Rectal smooth muscle tissue (tissue), 1 donor: ENCODE measurements at regions not wholly inside any gene's neighbourhood (a gene's known extent, or its start where the extent isn't known, plus 50 kb on each side); places are given as distances from the start of the nearest gene placed in this dataset.
A peak's percentile ranks its signal among the peaks of the same experiment; 100 is the strongest.

Experiments used
- H3K27ac ChIP-seq: one replicate; pipeline ENCODE4 v1.7.0; 2013; ENCODE audit warnings: low read depth, low read length, inconsistent platforms
- H3K27me3 ChIP-seq: one replicate; pipeline ENCODE4 v1.7.0; 2013; ENCODE audit warnings: low read length; ENCODE audit not compliant: control insufficient read depth, insufficient read depth
- H3K36me3 ChIP-seq: one replicate; pipeline ENCODE4 v1.7.0; 2013; ENCODE audit warnings: low read length; ENCODE audit not compliant: control insufficient read depth, insufficient read depth
- H3K4me1 ChIP-seq: one replicate; pipeline ENCODE4 v1.7.0; 2013; ENCODE audit warnings: low read length; ENCODE audit not compliant: control insufficient read depth, insufficient read depth
- H3K4me3 ChIP-seq: one replicate; pipeline ENCODE4 v1.7.0; 2013; ENCODE audit warnings: low read length
- H3K9ac ChIP-seq: one replicate; pipeline ENCODE4 v1.7.0; 2013; ENCODE audit warnings: low read length

DNA sequence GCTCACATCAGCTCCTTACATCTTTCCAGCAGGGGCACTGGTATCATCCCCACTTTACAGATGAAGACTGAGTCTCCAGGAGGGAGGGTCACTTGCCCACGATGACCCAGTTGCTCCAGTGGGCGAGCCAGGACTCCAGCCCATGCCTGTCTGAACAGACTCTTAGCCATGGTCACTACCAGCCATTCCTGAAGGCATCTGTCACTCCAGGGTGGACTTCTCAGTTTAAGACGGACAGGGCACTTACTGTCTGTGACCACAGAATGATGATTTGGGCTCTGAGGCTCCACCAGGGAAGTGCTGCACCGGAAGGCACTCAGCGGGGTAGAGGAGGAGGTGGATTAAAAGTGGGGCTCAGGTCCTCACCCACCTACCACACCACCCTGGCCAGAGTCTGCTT lies 104.0 kb upstream of the SLC6A6 start:
- Histone ChIP-seq H3K36me3 (no peaks in the 10 kb centered on the region), H3K27ac (peak overlapping the region; percentile 58), H3K9ac (no peak overlapping the region), H3K4me1 (peaks cover 5% of the 10 kb centered on the region), H3K27me3 (no peaks in the 10 kb centered on the region), H3K4me3 (no peak overlapping the region)

- Histone ChIP-seq H3K4me3 (no peak overlapping the region), H3K4me1 (peaks cover 5% of the 10 kb centered on the region), H3K9ac (no peak overlapping the region), H3K27ac (no peak overlapping the region), H3K27me3 (no peaks in the 10 kb centered on the region), H3K36me3 (no peaks in the 10 kb centered on the region)
Observed at GRCh38 chr3:14298991-14299555, 103.3 kb upstream of the SLC6A6 start.

DNA sequence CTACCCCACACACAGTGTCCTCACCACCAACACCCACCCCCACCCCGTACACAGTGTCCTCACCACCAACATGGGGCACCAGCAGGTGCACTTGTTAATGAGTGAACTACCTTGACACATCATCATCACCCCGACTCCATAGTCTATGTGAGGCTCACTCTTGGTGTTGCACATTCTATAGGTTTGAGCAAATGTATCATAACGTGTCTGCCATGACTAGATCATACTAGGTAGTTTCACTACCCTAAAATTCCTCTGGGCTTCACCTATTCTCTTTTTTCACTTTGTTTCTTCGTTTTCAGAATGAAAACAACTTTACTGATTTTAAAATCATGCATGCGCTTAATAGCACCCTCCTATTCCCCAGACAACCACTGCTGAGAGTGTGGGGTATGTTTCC lies 102.6 kb upstream of the SLC6A6 start:
- Histone ChIP-seq H3K36me3 (no peaks in the 10 kb centered on the region), H3K4me1 (peaks cover 5% of the 10 kb centered on the region), H3K27ac (no peak overlapping the region), H3K4me3 (no peak overlapping the region), H3K9ac (no peak overlapping the region), H3K27me3 (no peaks in the 10 kb centered on the region)

- Histone ChIP-seq H3K4me3 (no peak overlapping the region), H3K4me1 (peaks cover 5% of the 10 kb centered on the region), H3K27me3 (no peaks in the 10 kb centered on the region), H3K36me3 (no peaks in the 10 kb centered on the region), H3K9ac (no peak overlapping the region), H3K27ac (no peak overlapping the region)
Observed at GRCh38 chr3:14300721-14301399, 101.5 kb upstream of the SLC6A6 start.

DNA sequence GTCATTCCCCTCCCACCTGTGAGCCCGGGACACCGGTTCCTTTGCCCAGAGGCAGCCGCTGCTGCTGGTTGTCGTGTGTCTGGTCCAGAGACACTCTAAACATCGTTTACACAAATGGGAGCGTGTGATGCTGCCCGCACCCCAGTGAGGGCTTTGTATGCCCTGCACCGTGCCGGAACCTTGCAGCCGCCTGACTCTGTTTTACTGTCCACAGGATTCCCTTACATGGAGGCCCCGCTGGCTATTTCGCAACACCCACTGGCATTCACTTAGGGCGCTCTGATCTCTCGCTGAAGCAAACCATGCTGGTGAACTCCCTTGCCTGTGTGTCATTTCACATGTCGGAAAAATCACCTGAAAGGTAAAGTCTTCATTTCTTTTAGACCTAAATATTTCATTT lies 100.8 kb upstream of the SLC6A6 start:
- H3K27ac ChIP-seq = no peak overlapping the region
- no peak overlapping the region for H3K9ac ChIP-seq
- H3K36me3 ChIP-seq = no peaks in the 10 kb centered on the region
- no peaks in the 10 kb centered on the region for H3K27me3 ChIP-seq
- no peak overlapping the region for H3K4me3 ChIP-seq
- peaks cover 5% of the 10 kb centered on the region for H3K4me1 ChIP-seq

DNA sequence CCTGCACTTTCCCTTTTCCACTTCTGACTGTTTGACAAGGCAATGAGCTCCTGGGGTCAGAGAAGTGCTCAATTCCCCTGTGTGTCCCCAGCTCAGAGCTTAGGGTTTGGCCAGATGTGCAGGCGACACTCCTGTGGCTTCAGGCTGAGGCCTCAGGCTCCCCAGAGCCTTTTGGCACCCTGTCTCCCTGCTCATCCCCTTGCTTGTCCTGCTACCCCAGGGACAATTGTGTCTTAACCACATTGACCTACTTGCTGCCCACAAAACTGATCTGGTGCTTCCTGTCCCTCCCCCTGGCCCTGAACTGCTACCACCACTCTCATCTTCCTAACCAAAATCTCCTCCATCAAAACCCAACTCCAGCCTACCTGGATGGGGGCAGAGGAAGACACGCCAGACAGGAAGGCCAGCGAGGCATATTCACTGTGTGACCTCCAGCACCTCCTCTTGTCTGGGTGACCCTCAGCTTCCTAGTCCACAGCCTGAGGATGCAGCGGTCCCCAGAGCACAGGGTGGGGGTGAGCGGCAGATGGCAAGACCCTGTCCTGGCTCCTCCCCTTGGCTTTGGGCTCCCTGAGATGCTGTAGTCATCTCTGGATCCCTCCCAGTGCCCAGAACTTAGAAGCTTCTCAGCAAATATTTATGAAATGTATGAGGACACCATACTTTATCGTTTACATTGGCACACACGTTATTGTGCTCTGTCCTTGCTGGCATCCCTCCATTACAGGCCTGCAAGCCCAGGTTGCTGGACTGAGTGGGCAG lies 98.9 kb upstream of the SLC6A6 start:
- peaks cover under 1% of the 10 kb centered on the region for H3K4me1 ChIP-seq
- H3K4me3 ChIP-seq = no peak overlapping the region
- H3K27me3 ChIP-seq = no peaks in the 10 kb centered on the region
- H3K27ac ChIP-seq = no peak overlapping the region
- no peak overlapping the region for H3K9ac ChIP-seq
- no peaks in the 10 kb centered on the region for H3K36me3 ChIP-seq

DNA sequence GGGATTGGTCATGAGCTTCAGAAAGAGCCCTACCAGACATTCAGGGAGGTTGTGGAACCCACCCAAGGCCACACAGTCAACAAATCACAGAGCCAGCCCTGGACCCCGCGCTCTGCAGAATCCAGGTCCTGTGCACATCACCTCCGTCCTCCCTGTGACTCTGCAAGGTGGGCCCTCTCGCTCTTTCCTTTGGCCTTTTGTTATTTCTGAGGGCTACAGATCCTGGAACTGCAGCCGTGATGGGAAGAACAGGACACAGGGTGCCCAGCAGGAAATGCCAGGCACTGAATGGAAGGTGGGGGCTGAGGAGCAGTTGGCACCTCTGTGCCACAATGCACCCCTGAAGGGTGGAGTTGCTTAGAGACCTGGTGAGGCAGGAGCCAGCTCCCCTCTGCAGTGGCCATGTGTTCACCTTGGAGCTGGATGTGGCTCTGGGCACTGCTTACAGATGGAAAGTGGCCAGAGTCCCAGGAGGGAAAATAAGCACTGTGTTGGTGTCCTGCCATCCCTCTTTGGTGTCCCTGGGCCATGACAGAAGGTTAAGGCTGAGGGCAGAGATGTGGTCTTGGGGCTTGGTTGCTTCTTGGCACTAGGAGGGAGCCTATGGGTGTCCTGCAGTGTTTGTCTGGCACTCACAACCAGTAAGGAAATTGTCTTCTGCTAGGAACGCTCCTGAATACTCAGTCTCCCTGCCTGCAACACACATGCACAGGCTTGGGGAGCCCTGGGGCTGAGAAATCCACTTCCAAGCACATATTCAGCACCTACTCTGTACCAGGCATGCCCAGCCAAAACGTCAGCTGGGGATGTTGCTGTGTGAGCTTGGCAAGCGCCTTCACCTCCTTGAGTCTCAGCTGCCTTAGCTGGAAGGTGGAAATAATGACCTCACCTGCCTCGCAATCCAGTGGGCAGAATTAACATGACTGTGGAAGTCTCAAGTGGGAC lies 98.0 kb upstream of the SLC6A6 start:
- no peaks in the 10 kb centered on the region for H3K4me1 ChIP-seq
- H3K36me3 ChIP-seq = no peaks in the 10 kb centered on the region
- no peak overlapping the region for H3K4me3 ChIP-seq
- H3K27me3 ChIP-seq = no peaks in the 10 kb centered on the region
- no peak overlapping the region for H3K9ac ChIP-seq
- H3K27ac ChIP-seq = no peak overlapping the region

GRCh38 chr3:14305324-14305723 lies 97.1 kb upstream of the SLC6A6 start:
- Histone ChIP-seq H3K27me3 (no peaks in the 10 kb centered on the region), H3K4me1 (no peaks in the 10 kb centered on the region), H3K4me3 (no peak overlapping the region), H3K9ac (no peak overlapping the region), H3K36me3 (no peaks in the 10 kb centered on the region), H3K27ac (no peak overlapping the region)

GRCh38 chr3:14306142-14306541 lies 96.3 kb upstream of the SLC6A6 start:
- Histone ChIP-seq H3K9ac (no peak overlapping the region), H3K4me3 (no peak overlapping the region), H3K27me3 (no peaks in the 10 kb centered on the region), H3K36me3 (no peaks in the 10 kb centered on the region), H3K4me1 (no peaks in the 10 kb centered on the region), H3K27ac (no peak overlapping the region)

- no peak overlapping the region for H3K4me3 ChIP-seq
- H3K9ac ChIP-seq = no peak overlapping the region
- no peaks in the 10 kb centered on the region for H3K27me3 ChIP-seq
- no peak overlapping the region for H3K27ac ChIP-seq
- no peaks in the 10 kb centered on the region for H3K36me3 ChIP-seq
- H3K4me1 ChIP-seq = no peaks in the 10 kb centered on the region
Observed at GRCh38 chr3:14307656-14308302, 94.6 kb upstream of the SLC6A6 start.

- no peaks in the 10 kb centered on the region for H3K36me3 ChIP-seq
- no peak overlapping the region for H3K9ac ChIP-seq
- H3K27ac ChIP-seq = no peak overlapping the region
- no peaks in the 10 kb centered on the region for H3K27me3 ChIP-seq
- no peaks in the 10 kb centered on the region for H3K4me1 ChIP-seq
- no peak overlapping the region for H3K4me3 ChIP-seq
Observed at GRCh38 chr3:14311729-14312128, 90.7 kb upstream of the SLC6A6 start.

- no peak overlapping the region for H3K4me3 ChIP-seq
- H3K4me1 ChIP-seq = no peaks in the 10 kb centered on the region
- no peaks in the 10 kb centered on the region for H3K27me3 ChIP-seq
- H3K36me3 ChIP-seq = no peaks in the 10 kb centered on the region
- H3K9ac ChIP-seq = no peak overlapping the region
- H3K27ac ChIP-seq = no peak overlapping the region
Observed at GRCh38 chr3:14312375-14312774, 90.0 kb upstream of the SLC6A6 start.
